ENCODE measurements at regions not wholly inside any gene's neighbourhood (a gene's known extent, or its start where the extent isn't known, plus 50 kb on each side); places are given as distances from the start of the nearest gene placed in this dataset.

- TF ChIP-seq MTA3 (IDR thresholded peaks at IDR 0.05; ENCODE audit: borderline replicate concordance, low read length): no peak
- TF ChIP-seq BACH1 (IDR thresholded peaks at IDR 0.05; ENCODE audit: borderline replicate concordance): no peak
- TF ChIP-seq POLR2AphosphoS5 (IDR thresholded peaks at IDR 0.05; ENCODE audit: low read length): no peak
- no peak for TF ChIP-seq CHD1 (IDR thresholded peaks at IDR 0.05; ENCODE audit: low read depth, low read length)
- no peak for TF ChIP-seq ZBTB40 (IDR thresholded peaks at IDR 0.05; ENCODE audit: borderline replicate concordance)
- no peak for TF ChIP-seq ESRRA (IDR thresholded peaks at IDR 0.05; ENCODE audit: low read length)
- TF ChIP-seq SREBF2 (IDR thresholded peaks at IDR 0.05; ENCODE audit: low read length): no peak
- TF ChIP-seq SP1 (IDR thresholded peaks at IDR 0.05; ENCODE audit: low read depth, low read length): no peak
- no peak for TF ChIP-seq CTCF (IDR thresholded peaks at IDR 0.05 in 2 of 3, conservative IDR thresholded peaks at IDR 0.05 in 1 of 3; ENCODE audit: control insufficient read depth in 2 of 3, extremely low read depth in 1 of 3, insufficient read depth in 1 of 3, low read depth in 3 of 3, low read length in 3 of 3)
- no peak for TF ChIP-seq RAD51 (IDR thresholded peaks at IDR 0.05)
- TF ChIP-seq SUZ12 (IDR thresholded peaks at IDR 0.05; ENCODE audit: unreplicated experiment): no peak
- TF ChIP-seq SPI1 (IDR thresholded peaks at IDR 0.05; ENCODE audit: borderline replicate concordance, insufficient read depth, low read depth, low read length): no peak
Measured at GRCh38 chr1:195979646-195980045, 628.6 kb downstream of the KCNT2 start.
